Spleen (tissue), 11 donors: ENCODE measurements at regions not wholly inside any gene's neighbourhood (a gene's known extent, or its start where the extent isn't known, plus 50 kb on each side); places are given as distances from the start of the nearest gene placed in this dataset.

Experiments
- DNase-seq: peaks from one replicate; pipeline ENCODE4 v3.0.0-alpha.2; 2020
- H3K27ac ChIP-seq, 8 donors: fragments of 200-600 bp; sonication (generic) in 7 of 8; 1 replicate in 4 of 8; 2 replicates in 4 of 8; pipeline versions ENCODE4 v1.5.0 to v1.8.0; 2016 to 2021; ENCODE audit warnings: inconsistent platforms in 4 of 8, mild to moderate bottlenecking in 4 of 8, moderate library complexity in 1 of 8
- H3K27me3 ChIP-seq, 7 donors: fragments of 200-600 bp; sonication (generic) in 6 of 7; replicated peaks in 1 of 7; 1 replicate in 4 of 7; 2 replicates in 3 of 7; pipeline versions ENCODE4 v1.5.0 to v1.8.0; 2016 to 2021; ENCODE audit warnings: inconsistent platforms in 3 of 7, mild to moderate bottlenecking in 1 of 7
- H3K36me3 ChIP-seq, 6 donors: fragments of 200-600 bp; sonication (generic) in 5 of 6; 1 replicate in 4 of 6; 2 replicates in 2 of 6; pipeline versions ENCODE4 v1.5.0 to v1.8.0; 2016 to 2021; ENCODE audit warnings: inconsistent platforms in 2 of 6
- H3K4me1 ChIP-seq, 6 donors: fragments of 200-600 bp; sonication (generic) in 5 of 6; 1 replicate in 3 of 6; 2 replicates in 3 of 6; pipeline versions ENCODE4 v1.5.0 to v1.8.0; 2016 to 2021; ENCODE audit warnings: inconsistent platforms in 3 of 6
- H3K4me3 ChIP-seq, 8 donors: fragments of 200-600 bp; sonication (generic) in 7 of 8; 1 replicate in 4 of 8; 2 replicates in 4 of 8; pipeline versions ENCODE4 v1.5.0 to v1.8.0; 2016 to 2021; ENCODE audit warnings: inconsistent platforms in 4 of 8, mild to moderate bottlenecking in 4 of 8, moderate library complexity in 2 of 8
- H3K9me3 ChIP-seq, 8 donors: fragments of 200-600 bp; sonication (generic) in 7 of 8; 1 replicate in 4 of 8; 2 replicates in 4 of 8; pipeline versions ENCODE4 v1.5.0 to v1.8.0; 2016 to 2021; ENCODE audit warnings: inconsistent platforms in 4 of 8
- CTCF ChIP-seq, 11 experiments: fragments of 200-600 bp in 7 of 11; fragments of 450-650 bp in 4 of 11; sonication (generic) in 4 of 11; IDR thresholded peaks in 8 of 11; conservative IDR thresholded peaks in 3 of 11; 1 replicate in 7 of 11; 2 replicates in 4 of 11; pipeline versions ENCODE4 v1.4.0 to v1.8.0; 2016 to 2021; ENCODE audit warnings: antibody characterized with exemption in 11 of 11, inconsistent platforms in 4 of 11, mild to moderate bottlenecking in 1 of 11
- POLR2A ChIP-seq, 3 donors: fragments of 450-650 bp; IDR thresholded peaks; one replicate each; pipeline ENCODE4 v1.5.1; 2017; ENCODE audit warnings: antibody characterized with exemption in 3 of 3, mild to moderate bottlenecking in 1 of 3
- POLR2AphosphoS5 ChIP-seq, 3 donors: sonication (generic); formaldehyde crosslinking; IDR thresholded peaks; one replicate each; pipeline ENCODE4 v1.5.1; 2017; ENCODE audit warnings: antibody characterized with exemption in 3 of 3
- WGBS, 5 donors: extraction: QIAGEN DNeasy Blood & Tissue Kit in 3 of 5; methylation state at CpG; one replicate each; pipeline versions ENCODE4 v1.1.5 to v1.1.7; 2013 to 2018; 5-methylcytosine and 5-hydroxymethylcytosine counted together
- intact Hi-C: fragments of 100-400 bp; cut with DNase I; formaldehyde crosslinking; loops from one replicate; pipeline ENCODE4 v1.15.0; 2023; ENCODE audit warnings: low total_unique reads
- donor health status: healthy with polysubstance abuse.
- donor health status: DM: no; HTN: no; CAD: no; lungs with moderate emphysema.
- donor health status: DM: no; HTN: no; CAD: no.
- donor health status: Bipolar disorder and iron deficiency.
- donor health status: healthy.
- donor health status: DM: no; HTN: no; CAD: no.
- donor health status: DM: yes; HTN: yes; CAD: no.

- no peaks in the 10 kb centered on the region for H3K36me3 ChIP-seq
- no peaks in the 10 kb centered on the region for H3K9me3 ChIP-seq
- peaks cover 0 to 10% (median 0%) of the 10 kb centered on the region in 7 donors for H3K27me3 ChIP-seq
- H3K4me1 ChIP-seq = peaks cover 3 to 35% (median 29%) of the 10 kb centered on the region in 6 donors
- 0 to 1% (median 0%) methylated on average over 5 of the region's 5 CpGs for WGBS, 5 donors
- intact Hi-C loops = loop anchor here (10.0 kb wide), 3 partner anchors 530 to 1020 kb away; partner anchors contain the start of gene ZEB1
- H3K27ac ChIP-seq = peak overlapping the region; percentile 76 to 95 (median 92)
- DNase-seq = no peak
- H3K4me3 ChIP-seq = peak overlapping the region; percentile 33 to 79 (median 68)
- TF ChIP-seq POLR2AphosphoS5 (IDR thresholded peaks at IDR 0.05) (no peak), CTCF (IDR thresholded peaks at IDR 0.05 in 8 of 11, conservative IDR thresholded peaks at IDR 0.05 in 3 of 11) (no peak), POLR2A (IDR thresholded peaks at IDR 0.05) (no peak)
Observed at GRCh38 chr10:30784524-30784896, 155.0 kb upstream of the LYZL2 start.

GRCh38 chr10:30783939-30784501, 154.5 kb upstream of the LYZL2 start:
- peak; percentile 95 for DNase-seq
- 1 to 2% (median 2%) methylated on average over 16 to 18 of the region's 18 CpGs for WGBS, 5 donors
- peaks cover 0 to 10% (median 0%) of the 10 kb centered on the region in 7 donors for H3K27me3 ChIP-seq
- H3K9me3 ChIP-seq = no peaks in the 10 kb centered on the region
- peaks cover 3 to 35% (median 29%) of the 10 kb centered on the region in 6 donors for H3K4me1 ChIP-seq
- H3K27ac ChIP-seq = peak overlapping the region; percentile 60 to 95 (median 92)
- intact Hi-C loops = loop anchor here (10.0 kb wide), 3 partner anchors 531 to 1021 kb away; partner anchors contain the start of gene ZEB1
- H3K4me3 ChIP-seq = peak overlapping the region; percentile 33 to 79 (median 68)
- H3K36me3 ChIP-seq = no peaks in the 10 kb centered on the region
- TF ChIP-seq POLR2A (IDR thresholded peaks at IDR 0.05) (no peak), CTCF (IDR thresholded peaks at IDR 0.05 in 8 of 11, conservative IDR thresholded peaks at IDR 0.05 in 3 of 11) (peak; percentile 73 to 93 (median 89)), POLR2AphosphoS5 (IDR thresholded peaks at IDR 0.05) (peak in 2 of 3 donors; percentile 43 to 56)

- peaks cover 0 to 10% (median 0%) of the 10 kb centered on the region in 7 donors for H3K27me3 ChIP-seq
- H3K27ac ChIP-seq = peak overlapping the region in 3 of 8 donors; percentile 88 to 93 (median 93)
- WGBS, 5 donors = 51 to 64% (median 55%) methylated on average over 15 of the region's 15 CpGs
- no peak for DNase-seq
- no peak for TF ChIP-seq POLR2AphosphoS5 (IDR thresholded peaks at IDR 0.05)
- intact Hi-C loops = loop anchor here (10.0 kb wide), 3 partner anchors 532 to 1022 kb away; partner anchors contain the start of gene ZEB1
- no peaks in the 10 kb centered on the region for H3K36me3 ChIP-seq
- H3K9me3 ChIP-seq = no peaks in the 10 kb centered on the region
- H3K4me1 ChIP-seq = peaks cover 3 to 35% (median 29%) of the 10 kb centered on the region in 6 donors
- H3K4me3 ChIP-seq = no peak overlapping the region
Observed at GRCh38 chr10:30782537-30783461, 153.2 kb upstream of the LYZL2 start.

- Histone ChIP-seq H3K9me3 (no peaks in the 10 kb centered on the region), H3K36me3 (no peaks in the 10 kb centered on the region), H3K27me3 (peaks cover 0 to 10% (median 0%) of the 10 kb centered on the region in 7 donors), H3K4me1 (peaks cover 3 to 35% (median 29%) of the 10 kb centered on the region in 6 donors), H3K27ac (peak overlapping the region in 1 of 8 donors; percentile 88), H3K4me3 (no peak overlapping the region)
- intact Hi-C loops = loop anchor here (10.0 kb wide), 3 partner anchors 533 to 1023 kb away; partner anchors contain the start of gene ZEB1
- TF ChIP-seq CTCF (IDR thresholded peaks at IDR 0.05 in 8 of 11, conservative IDR thresholded peaks at IDR 0.05 in 3 of 11) (no peak), POLR2A (IDR thresholded peaks at IDR 0.05) (no peak), POLR2AphosphoS5 (IDR thresholded peaks at IDR 0.05) (no peak)
- no peak for DNase-seq
- 71 to 87% (median 73%) methylated on average over 7 of the region's 7 CpGs for WGBS, 5 donors
Observed at GRCh38 chr10:30782157-30782536, 152.6 kb upstream of the LYZL2 start.
